ENCODE measurements at regions not wholly inside any gene's neighbourhood (a gene's known extent, or its start where the extent isn't known, plus 50 kb on each side); places are given as distances from the start of the nearest gene placed in this dataset.

GRCh38 chr2:41079011-41079410 lies 627.1 kb upstream of the SLC8A1 start:
- H3K4me1 ChIP-seq = no peaks in the 10 kb centered on the region
- intact Hi-C loops (cut with DNase I; ENCODE audit: low total_unique reads) = no loop called here
- H3K27ac ChIP-seq = no peak overlapping the region
- 50 to 76% (median 59%) methylated on average over 1 of the region's 1 CpG for WGBS, 5 donors
- H3K9me3 ChIP-seq = peaks cover 0 to 16% (median 5%) of the 10 kb centered on the region in 8 donors
- no peak overlapping the region for H3K4me3 ChIP-seq
- no peaks in the 10 kb centered on the region for H3K27me3 ChIP-seq (replicated peaks in 1 of 7)
- H3K36me3 ChIP-seq = no peaks in the 10 kb centered on the region
- DNase-seq = no peak
- TF ChIP-seq POLR2A (IDR thresholded peaks at IDR 0.05) = no peak
- no peak for TF ChIP-seq POLR2AphosphoS5 (IDR thresholded peaks at IDR 0.05)
- TF ChIP-seq CTCF (IDR thresholded peaks at IDR 0.05 in 8 of 11, conservative IDR thresholded peaks at IDR 0.05 in 3 of 11) = no peak

- Histone ChIP-seq H3K36me3 (no peaks in the 10 kb centered on the region), H3K4me3 (no peak overlapping the region), H3K9me3 (peaks cover 0 to 19% (median 5%) of the 10 kb centered on the region in 8 donors), H3K27ac (no peak overlapping the region), H3K27me3 (replicated peaks in 1 of 7) (no peaks in the 10 kb centered on the region), H3K4me1 (no peaks in the 10 kb centered on the region)
- WGBS, 5 donors = 72 to 95% (median 87%) methylated on average over 3 of the region's 3 CpGs
- no peak for DNase-seq
- TF ChIP-seq CTCF (IDR thresholded peaks at IDR 0.05 in 8 of 11, conservative IDR thresholded peaks at IDR 0.05 in 3 of 11) (no peak), POLR2AphosphoS5 (IDR thresholded peaks at IDR 0.05) (no peak), POLR2A (IDR thresholded peaks at IDR 0.05) (no peak)
- intact Hi-C loops (cut with DNase I; ENCODE audit: low total_unique reads) = no loop called here
Measured at GRCh38 chr2:41084321-41084720, 632.4 kb upstream of the SLC8A1 start.

GRCh38 chr2:41087946-41088345 lies 636.1 kb upstream of the SLC8A1 start:
- no peaks in the 10 kb centered on the region for H3K4me1 ChIP-seq
- H3K36me3 ChIP-seq = no peaks in the 10 kb centered on the region
- no peaks in the 10 kb centered on the region for H3K27me3 ChIP-seq (replicated peaks in 1 of 7)
- H3K4me3 ChIP-seq = no peak overlapping the region
- no peak for DNase-seq
- TF ChIP-seq POLR2AphosphoS5 (IDR thresholded peaks at IDR 0.05) (no peak), POLR2A (IDR thresholded peaks at IDR 0.05) (no peak), CTCF (IDR thresholded peaks at IDR 0.05 in 8 of 11, conservative IDR thresholded peaks at IDR 0.05 in 3 of 11) (no peak)
- intact Hi-C loops (cut with DNase I; ENCODE audit: low total_unique reads) = no loop called here
- H3K27ac ChIP-seq = no peak overlapping the region
- peaks cover 0 to 4% (median 0%) of the 10 kb centered on the region in 8 donors for H3K9me3 ChIP-seq

GRCh38 chr2:41101281-41101680 lies 649.4 kb upstream of the SLC8A1 start:
- no peak overlapping the region for H3K27ac ChIP-seq
- H3K9me3 ChIP-seq = no peaks in the 10 kb centered on the region
- DNase-seq = no peak
- no peaks in the 10 kb centered on the region for H3K36me3 ChIP-seq
- no peak overlapping the region for H3K4me3 ChIP-seq
- TF ChIP-seq POLR2AphosphoS5 (IDR thresholded peaks at IDR 0.05) (no peak), POLR2A (IDR thresholded peaks at IDR 0.05) (no peak), CTCF (IDR thresholded peaks at IDR 0.05 in 8 of 11, conservative IDR thresholded peaks at IDR 0.05 in 3 of 11) (no peak)
- 59 to 97% (median 95%) methylated on average over 1 of the region's 1 CpG for WGBS, 5 donors
- intact Hi-C loops (cut with DNase I; ENCODE audit: low total_unique reads) = no loop called here
- H3K27me3 ChIP-seq (replicated peaks in 1 of 7) = no peaks in the 10 kb centered on the region
- H3K4me1 ChIP-seq = no peaks in the 10 kb centered on the region
